Kidney epithelial cell (primary cell): ENCODE measurements at regions not wholly inside any gene's neighbourhood (a gene's known extent, or its start where the extent isn't known, plus 50 kb on each side); places are given as distances from the start of the nearest gene placed in this dataset.

Source experiments
- DNase-seq: peaks from one replicate; pipeline ENCODE4 v3.0.0-alpha.2; 2010; ENCODE audit warnings: low read depth
- H3K27me3 ChIP-seq: 2 replicates; pipeline ENCODE4 v1.6.0; 2011; ENCODE audit warnings: low read length; ENCODE audit not compliant: control insufficient read depth, insufficient read depth
- H3K36me3 ChIP-seq: 2 replicates; pipeline ENCODE4 v1.5.1; 2011; ENCODE audit warnings: low read length; ENCODE audit not compliant: control insufficient read depth, insufficient read depth
- H3K4me3 ChIP-seq: 2 replicates; pipeline ENCODE4 v1.5.1; 2011; ENCODE audit warnings: low read depth, mild to moderate bottlenecking, control low read depth, low read length
- TF ChIP-seq, protein P1 (sequence below): IDR thresholded peaks from 2 replicates; pipeline ENCODE4 v1.5.1; 2011; ENCODE audit warnings: mild to moderate bottlenecking, moderate library complexity, low read length, control low read depth, inconsistent platforms; ENCODE audit not compliant: insufficient read depth, poor library complexity, severe bottlenecking

GRCh38 chr6:145241721-145242120 is 493.6 kb downstream of the EPM2A start:
- TF ChIP-seq, protein P1, sequence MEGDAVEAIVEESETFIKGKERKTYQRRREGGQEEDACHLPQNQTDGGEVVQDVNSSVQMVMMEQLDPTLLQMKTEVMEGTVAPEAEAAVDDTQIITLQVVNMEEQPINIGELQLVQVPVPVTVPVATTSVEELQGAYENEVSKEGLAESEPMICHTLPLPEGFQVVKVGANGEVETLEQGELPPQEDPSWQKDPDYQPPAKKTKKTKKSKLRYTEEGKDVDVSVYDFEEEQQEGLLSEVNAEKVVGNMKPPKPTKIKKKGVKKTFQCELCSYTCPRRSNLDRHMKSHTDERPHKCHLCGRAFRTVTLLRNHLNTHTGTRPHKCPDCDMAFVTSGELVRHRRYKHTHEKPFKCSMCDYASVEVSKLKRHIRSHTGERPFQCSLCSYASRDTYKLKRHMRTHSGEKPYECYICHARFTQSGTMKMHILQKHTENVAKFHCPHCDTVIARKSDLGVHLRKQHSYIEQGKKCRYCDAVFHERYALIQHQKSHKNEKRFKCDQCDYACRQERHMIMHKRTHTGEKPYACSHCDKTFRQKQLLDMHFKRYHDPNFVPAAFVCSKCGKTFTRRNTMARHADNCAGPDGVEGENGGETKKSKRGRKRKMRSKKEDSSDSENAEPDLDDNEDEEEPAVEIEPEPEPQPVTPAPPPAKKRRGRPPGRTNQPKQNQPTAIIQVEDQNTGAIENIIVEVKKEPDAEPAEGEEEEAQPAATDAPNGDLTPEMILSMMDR, result no peak
- DNase-seq, result no peak

DNA sequence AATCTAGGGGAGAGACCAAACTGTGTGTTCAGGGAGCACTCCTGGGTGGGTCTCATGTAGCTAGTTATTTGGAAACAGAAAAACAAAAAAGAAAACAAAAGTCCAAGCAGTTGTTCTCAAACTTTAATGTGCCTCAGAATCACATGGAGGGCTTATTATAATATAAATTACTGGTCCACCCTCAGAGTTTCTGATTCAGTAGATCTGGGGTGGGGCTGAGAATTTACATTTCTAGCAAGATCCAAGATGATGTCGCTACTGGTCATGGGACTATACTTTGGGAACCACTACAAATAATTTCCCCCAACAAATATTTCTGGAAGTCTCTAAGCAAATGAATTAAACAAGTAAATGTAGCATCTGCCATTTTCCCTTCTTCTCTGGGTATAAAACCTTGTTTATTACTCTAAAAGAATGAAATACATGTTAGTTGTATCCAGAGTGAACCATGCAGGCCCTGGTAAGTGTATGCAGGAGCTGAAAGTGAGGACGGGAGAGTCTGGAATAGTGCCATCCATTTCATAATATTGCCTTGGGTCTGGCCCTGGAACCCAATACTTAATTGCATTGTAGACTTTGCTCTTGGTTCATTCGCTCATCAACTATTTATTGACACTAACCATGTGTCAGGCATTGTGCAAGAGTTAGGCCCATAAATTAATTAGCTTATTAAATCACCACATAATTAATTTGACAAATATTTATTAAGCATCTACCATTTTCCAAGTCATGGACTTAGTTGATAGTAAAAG is 490.8 kb downstream of the EPM2A start:
- Histone ChIP-seq H3K4me3 (no peak overlapping the region), H3K27me3 (no peaks in the 10 kb centered on the region), H3K36me3 (no peaks in the 10 kb centered on the region)
- no peak for DNase-seq
- TF ChIP-seq, protein P1, result no peak

More at GRCh38 chr6:145241721-145242120, 493.6 kb downstream of the EPM2A start:
- Histone ChIP-seq H3K36me3 (no peaks in the 10 kb centered on the region), H3K27me3 (no peaks in the 10 kb centered on the region), H3K4me3 (no peak overlapping the region)

DNA sequence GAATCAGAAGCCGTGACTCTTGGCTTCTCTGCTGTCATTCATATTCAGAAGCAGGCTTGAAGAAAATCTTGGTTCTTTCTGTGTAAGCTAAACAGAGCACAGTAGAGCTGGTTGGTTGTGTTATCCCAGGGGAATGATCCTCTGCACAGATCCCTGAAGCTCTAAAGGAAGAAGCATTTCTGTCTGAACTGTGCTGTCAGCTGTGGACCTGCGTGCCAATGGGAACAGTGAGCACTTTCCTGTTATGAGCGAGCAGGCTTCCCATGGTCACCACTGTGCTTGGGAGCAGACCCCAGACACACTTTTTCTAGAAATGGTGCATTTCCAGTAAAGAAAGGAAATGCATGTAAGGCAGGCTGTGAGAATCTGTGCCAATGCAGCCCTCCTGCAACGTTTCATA is 490.2 kb downstream of the EPM2A start:
- DNase-seq, result no peak

DNA sequence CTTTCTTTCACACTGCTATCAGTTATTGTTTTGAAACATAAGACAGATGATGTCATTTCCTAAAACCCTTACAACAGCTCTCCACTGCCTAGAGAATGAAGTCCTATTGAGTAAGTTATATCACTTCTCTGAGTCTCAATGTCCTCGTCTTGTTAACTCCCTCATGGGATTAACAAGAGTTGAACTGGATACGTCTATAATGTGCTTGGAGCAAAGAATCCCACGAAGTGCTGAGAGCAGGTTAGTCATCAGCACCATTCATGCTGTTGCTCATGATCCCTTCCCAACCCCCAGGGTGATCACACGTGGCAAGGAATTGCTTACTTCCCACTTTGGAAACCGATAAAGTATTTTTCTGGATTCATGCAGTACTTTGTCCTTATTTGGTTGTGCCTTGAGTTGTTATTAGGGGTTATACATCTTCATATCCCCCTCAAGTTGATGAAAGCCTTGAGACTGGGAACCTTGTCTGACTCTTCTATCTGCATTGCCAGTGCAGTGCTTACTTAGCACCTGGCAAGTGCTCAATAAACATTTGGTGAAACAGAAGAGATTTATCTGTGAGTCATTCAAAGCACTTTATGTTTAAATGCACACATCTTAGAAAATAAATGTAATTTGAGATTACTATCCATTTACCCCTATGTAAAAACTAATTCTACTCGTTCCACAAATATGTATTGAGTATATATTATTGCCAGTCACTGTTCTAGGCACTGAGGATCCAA is 487.5 kb downstream of the EPM2A start:
- no peak overlapping the region for H3K4me3 ChIP-seq
- TF ChIP-seq, protein P1, result no peak
- no peaks in the 10 kb centered on the region for H3K36me3 ChIP-seq
- no peaks in the 10 kb centered on the region for H3K27me3 ChIP-seq
- peak; percentile 41 for DNase-seq

More for the DNA sequence above, 490.2 kb downstream of the EPM2A start:
- Histone ChIP-seq H3K27me3 (no peaks in the 10 kb centered on the region), H3K36me3 (no peaks in the 10 kb centered on the region), H3K4me3 (no peak overlapping the region)
- TF ChIP-seq, protein P1, result no peak

GRCh38 chr6:145250436-145250835 is 484.9 kb downstream of the EPM2A start:
- Histone ChIP-seq H3K36me3 (no peaks in the 10 kb centered on the region), H3K4me3 (no peak overlapping the region), H3K27me3 (no peaks in the 10 kb centered on the region)
- TF ChIP-seq, protein P1, result no peak
- no peak for DNase-seq
